IMR-90 (cell line): ENCODE measurements at regions not wholly inside any gene's neighbourhood (a gene's known extent, or its start where the extent isn't known, plus 50 kb on each side); places are given as distances from the start of the nearest gene placed in this dataset.

Source experiments
- CTCF ChIP-seq: conservative IDR thresholded peaks from 2 replicates; pipeline ENCODE4 v1.5.1; 2012; ENCODE audit warnings: mild to moderate bottlenecking, low read depth, low read length, improper control_type of control experiment
- MAZ ChIP-seq: IDR thresholded peaks from 2 replicates; pipeline ENCODE4 v1.6.1; 2012; ENCODE audit warnings: low read depth, mild to moderate bottlenecking, low read length, improper control_type of control experiment, moderate library complexity, borderline replicate concordance
- MXI1 ChIP-seq: IDR thresholded peaks from 2 replicates; pipeline ENCODE4 v1.6.1; 2012; ENCODE audit warnings: low read depth, mild to moderate bottlenecking, low read length, moderate library complexity, borderline replicate concordance
- POLR2A ChIP-seq: IDR thresholded peaks from 2 replicates; pipeline ENCODE4 v1.6.1; 2012; ENCODE audit warnings: mild to moderate bottlenecking, low read depth, low read length
- RFX5 ChIP-seq: IDR thresholded peaks from 2 replicates; pipeline ENCODE4 v1.8.0; 2012; ENCODE audit warnings: low read depth, mild to moderate bottlenecking, low read length, moderate library complexity
- SMC3 ChIP-seq: fragments of 150-350 bp; IDR thresholded peaks from 2 replicates; pipeline ENCODE4 v1.6.1; 2016; ENCODE audit warnings: low read depth, mild to moderate bottlenecking, antibody characterized with exemption, low read length, moderate library complexity
- TF ChIP-seq, protein P1 (sequence below): fragments of 150-350 bp; IDR thresholded peaks from 2 replicates; pipeline ENCODE4 v1.6.1; 2017; ENCODE audit warnings: mild to moderate bottlenecking, antibody characterized with exemption, low read length, low read depth

DNA sequence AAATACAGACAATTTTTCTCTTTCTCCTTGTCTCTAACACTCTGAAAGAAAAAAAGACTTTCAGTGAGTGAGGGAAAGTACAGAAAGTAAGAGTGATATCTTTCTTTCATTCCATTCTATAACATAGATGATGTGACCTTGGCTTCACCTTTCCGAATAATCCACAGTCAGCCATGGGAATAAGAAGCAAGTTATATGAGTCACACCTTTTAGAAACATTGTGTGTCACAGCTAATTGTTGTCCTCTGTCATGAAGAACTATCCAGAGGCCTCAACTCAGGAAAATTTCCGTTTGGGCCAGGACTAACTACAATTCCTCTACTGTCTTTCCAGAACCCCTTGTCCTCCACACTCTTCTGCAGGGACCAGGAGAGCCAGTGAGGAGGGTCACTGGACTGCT lies 209.7 kb upstream of the FAR2 start:
- no peak for TF ChIP-seq SMC3
- no peak for TF ChIP-seq MAZ
- TF ChIP-seq CTCF, result no peak
- TF ChIP-seq, protein P1, sequence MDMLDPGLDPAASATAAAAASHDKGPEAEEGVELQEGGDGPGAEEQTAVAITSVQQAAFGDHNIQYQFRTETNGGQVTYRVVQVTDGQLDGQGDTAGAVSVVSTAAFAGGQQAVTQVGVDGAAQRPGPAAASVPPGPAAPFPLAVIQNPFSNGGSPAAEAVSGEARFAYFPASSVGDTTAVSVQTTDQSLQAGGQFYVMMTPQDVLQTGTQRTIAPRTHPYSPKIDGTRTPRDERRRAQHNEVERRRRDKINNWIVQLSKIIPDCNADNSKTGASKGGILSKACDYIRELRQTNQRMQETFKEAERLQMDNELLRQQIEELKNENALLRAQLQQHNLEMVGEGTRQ, result no peak
- no peak for TF ChIP-seq MXI1
- TF ChIP-seq POLR2A, result no peak
- no peak for TF ChIP-seq RFX5
